HG02759 (cell line): ENCODE measurements at regions not wholly inside any gene's neighbourhood (a gene's known extent, or its start where the extent isn't known, plus 50 kb on each side); places are given as distances from the start of the nearest gene placed in this dataset.
A peak's percentile ranks its signal among the peaks of the same experiment; 100 is the strongest.
"Not testable (repeated sequence)": the region's sequence is repeated elsewhere in the genome, so short reads cannot be mapped to it uniquely, and the experiment has no call there.

Experiments
- ATAC-seq: cut with Tn5 transposase; IDR thresholded peaks from one replicate; pipeline ENCODE4 v1.9.1; 2021; ENCODE audit warnings: mild to moderate bottlenecking, moderate library complexity; ENCODE audit not compliant: unreplicated experiment

DNA sequence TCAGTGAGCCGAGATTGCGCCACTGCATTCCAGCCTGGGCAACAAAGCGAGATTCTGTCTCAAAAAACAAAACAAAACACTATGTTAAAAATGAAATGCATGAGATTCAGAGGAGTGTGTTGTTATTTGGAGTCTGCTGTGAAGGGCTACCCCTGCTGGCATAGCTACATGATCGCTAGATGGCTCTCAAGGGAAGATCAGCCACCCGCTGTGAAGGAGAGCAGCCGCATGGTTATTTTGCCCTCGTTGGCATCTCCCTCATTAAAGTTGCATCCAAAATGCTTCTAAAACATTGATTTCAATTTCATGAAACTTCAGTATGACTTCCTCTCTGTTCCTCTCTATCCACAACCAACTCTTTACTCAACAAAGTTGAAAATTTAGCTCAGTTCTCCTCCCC, 54.8 kb upstream of the NDUFV2 start:
- ATAC-seq = no peak

DNA sequence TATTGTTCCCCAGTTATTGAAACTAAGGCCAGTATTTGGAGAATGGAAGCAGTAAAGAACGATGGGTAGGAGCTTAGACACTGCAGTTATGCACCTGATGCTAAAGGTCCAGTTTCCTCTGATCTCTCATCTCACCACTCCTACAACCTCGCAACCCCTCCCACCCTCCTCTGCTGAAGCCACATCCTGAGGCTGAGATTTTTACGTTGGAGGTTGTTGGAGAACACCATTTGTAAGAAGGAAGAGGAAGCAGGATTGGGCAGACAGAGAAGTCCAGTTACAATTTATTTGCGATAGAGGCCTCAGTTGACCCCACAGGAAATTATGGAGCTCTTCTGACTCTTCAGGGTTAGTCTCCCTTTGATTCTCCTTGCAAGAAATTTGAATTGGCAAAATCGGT, 54.3 kb upstream of the NDUFV2 start:
- no peak for ATAC-seq

DNA sequence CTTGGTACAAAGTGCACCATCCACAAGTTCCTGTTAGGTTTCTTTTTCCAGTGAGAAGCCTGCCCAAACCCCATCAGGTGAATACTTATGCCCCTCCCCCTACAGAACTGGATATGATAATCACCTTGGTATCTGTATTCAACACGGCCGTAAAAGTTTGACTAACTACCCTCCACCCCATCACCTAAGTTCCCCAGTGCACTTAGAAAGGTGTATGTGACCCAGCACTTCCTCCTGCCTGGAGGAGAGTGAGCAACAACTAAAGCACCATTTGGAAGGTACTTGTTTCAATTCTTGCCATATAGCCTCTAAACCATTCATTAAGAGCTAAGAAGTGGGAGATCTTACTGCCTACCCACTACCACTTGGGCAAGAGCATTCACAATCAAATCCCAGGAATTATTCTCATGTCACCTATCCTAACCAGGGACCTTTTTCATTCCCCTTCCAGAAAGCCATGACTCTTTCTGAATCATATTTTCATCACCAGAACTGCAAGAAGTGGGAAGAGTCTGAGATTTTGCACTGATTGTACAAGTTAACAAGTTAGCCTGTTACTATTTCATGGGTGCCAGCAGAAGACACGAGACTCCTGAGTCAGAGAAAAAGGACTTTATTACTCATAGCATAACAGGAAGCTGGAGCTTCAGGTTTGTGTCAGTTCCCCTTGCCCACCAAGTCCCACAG, 53.5 kb upstream of the NDUFV2 start:
- peak; percentile 44 for ATAC-seq

DNA sequence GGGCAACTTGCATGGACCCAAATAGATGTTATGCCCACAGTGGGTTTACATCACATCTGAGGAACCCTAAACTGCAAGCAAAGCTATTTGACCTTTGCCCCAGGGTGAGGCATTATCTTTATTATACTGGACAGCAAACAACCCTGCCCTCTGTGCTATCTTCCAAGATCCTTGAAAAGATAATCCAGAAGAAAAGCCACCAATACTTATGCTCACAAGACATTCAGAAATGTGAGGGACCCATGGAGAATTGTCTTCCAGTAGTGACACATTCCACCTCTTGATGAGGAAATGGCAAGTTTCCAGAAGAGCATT, 53.0 kb upstream of the NDUFV2 start:
- no peak for ATAC-seq

DNA sequence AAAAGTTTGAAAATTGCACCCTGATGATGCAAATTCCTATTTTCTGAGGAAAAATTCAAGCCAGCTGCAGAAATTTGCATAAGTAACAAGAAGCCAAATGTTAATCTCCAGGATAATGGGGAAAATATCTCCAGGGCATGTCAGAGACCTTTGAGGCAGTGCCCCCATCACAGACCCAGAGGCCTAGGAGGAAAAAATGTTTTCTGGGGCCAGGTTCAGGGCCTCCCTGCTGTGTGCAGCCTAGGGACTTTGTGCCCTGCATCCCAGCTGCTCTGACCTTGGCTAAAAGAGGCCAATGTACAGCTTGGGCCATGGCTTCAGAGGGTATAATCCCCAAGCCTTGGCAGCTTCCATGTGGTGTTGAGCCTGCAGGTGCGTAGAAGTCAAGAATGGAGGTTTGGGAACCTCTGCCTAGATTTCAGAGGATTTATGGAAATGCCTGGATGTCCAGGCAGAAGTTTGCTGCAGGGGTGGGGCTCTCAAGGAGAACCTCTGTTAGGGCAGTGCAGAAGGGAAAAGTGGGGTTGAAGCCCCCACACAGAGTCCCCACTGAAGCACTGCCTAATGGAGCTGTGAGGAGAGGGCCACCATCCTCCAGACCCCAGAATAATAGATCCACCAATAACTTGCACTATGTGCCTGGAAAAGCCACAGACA, 51.7 kb upstream of the NDUFV2 start:
- ATAC-seq = not testable (repeated sequence)
